Progenitor cell of endocrine pancreas (in vitro differentiated cells): ENCODE measurements at regions not wholly inside any gene's neighbourhood (a gene's known extent, or its start where the extent isn't known, plus 50 kb on each side); places are given as distances from the start of the nearest gene placed in this dataset.

Source experiments
- DNase-seq: peaks from one replicate; pipeline ENCODE4 v3.0.0; 2021; ENCODE audit warnings: low spot score; ENCODE audit not compliant: unreplicated experiment
- H3K27ac Mint-ChIP-seq: 2 replicates; pipeline ENCODE4 v1.8.0; 2021; ENCODE audit warnings: mild to moderate bottlenecking, moderate library complexity, mixed read lengths
- H3K27me3 Mint-ChIP-seq: 2 replicates; pipeline ENCODE4 v1.8.0; 2021; ENCODE audit warnings: mixed read lengths
- H3K36me3 Mint-ChIP-seq: 2 replicates; pipeline ENCODE4 v1.8.0; 2022; ENCODE audit warnings: mixed read lengths; ENCODE audit not compliant: insufficient read depth
- H3K4me1 Mint-ChIP-seq: 2 replicates; pipeline ENCODE4 v1.8.0; 2021; ENCODE audit warnings: low read depth, mixed read lengths
- H3K4me3 Mint-ChIP-seq: 2 replicates; pipeline ENCODE4 v1.8.0; 2021; ENCODE audit warnings: low read depth, mild to moderate bottlenecking, moderate library complexity, mixed read lengths
- H3K9me3 Mint-ChIP-seq: 2 replicates; pipeline ENCODE4 v1.8.0; 2021; ENCODE audit warnings: low read depth, mixed read lengths
- CTCF ChIP-seq: fragments of 200-600 bp; sonication (generic); IDR thresholded peaks from one replicate; pipeline ENCODE4 v1.5.0; 2021; ENCODE audit warnings: antibody characterized with exemption, mild to moderate bottlenecking; ENCODE audit not compliant: unreplicated experiment

- Mint-ChIP-seq H3K9me3 (no peaks in the 10 kb centered on the region), H3K27me3 (no peaks in the 10 kb centered on the region), H3K36me3 (no peaks in the 10 kb centered on the region), H3K4me3 (no peak overlapping the region), H3K4me1 (no peaks in the 10 kb centered on the region), H3K27ac (no peak overlapping the region)
- DNase-seq, result no peak
- no peak for TF ChIP-seq CTCF
These were observed 156.6 kb upstream of the CNTNAP2 start for GRCh38 chr7:145959981-145960380.

- Mint-ChIP-seq H3K36me3 (no peaks in the 10 kb centered on the region), H3K27ac (no peak overlapping the region), H3K9me3 (no peaks in the 10 kb centered on the region), H3K4me1 (no peaks in the 10 kb centered on the region), H3K4me3 (no peak overlapping the region), H3K27me3 (no peaks in the 10 kb centered on the region)
- no peak for DNase-seq
- no peak for TF ChIP-seq CTCF
These were observed 159.3 kb upstream of the CNTNAP2 start for GRCh38 chr7:145957160-145957890.

GRCh38 chr7:145951566-145951965, 165.0 kb upstream of the CNTNAP2 start:
- Mint-ChIP-seq H3K9me3 (peaks cover 4% of the 10 kb centered on the region), H3K27me3 (no peaks in the 10 kb centered on the region), H3K4me3 (no peak overlapping the region), H3K36me3 (no peaks in the 10 kb centered on the region), H3K27ac (no peak overlapping the region), H3K4me1 (no peaks in the 10 kb centered on the region)
- DNase-seq, result no peak
- no peak for TF ChIP-seq CTCF

GRCh38 chr7:145928937-145929336, 187.7 kb upstream of the CNTNAP2 start:
- no peak overlapping the region for H3K27ac Mint-ChIP-seq

GRCh38 chr7:145919712-145920111, 196.9 kb upstream of the CNTNAP2 start:
- peaks cover 14% of the 10 kb centered on the region for H3K9me3 Mint-ChIP-seq

More at GRCh38 chr7:145928937-145929336, 187.7 kb upstream of the CNTNAP2 start:
- H3K27me3 Mint-ChIP-seq, result no peaks in the 10 kb centered on the region
- H3K4me1 Mint-ChIP-seq, result no peaks in the 10 kb centered on the region
- H3K9me3 Mint-ChIP-seq, result no peaks in the 10 kb centered on the region
- DNase-seq, result no peak
- TF ChIP-seq CTCF, result no peak
- H3K36me3 Mint-ChIP-seq, result no peaks in the 10 kb centered on the region
- H3K4me3 Mint-ChIP-seq, result no peak overlapping the region

More at GRCh38 chr7:145919712-145920111, 196.9 kb upstream of the CNTNAP2 start:
- no peak overlapping the region for H3K4me3 Mint-ChIP-seq
- no peak for TF ChIP-seq CTCF
- H3K27ac Mint-ChIP-seq, result no peak overlapping the region
- DNase-seq, result no peak
- no peaks in the 10 kb centered on the region for H3K36me3 Mint-ChIP-seq
- no peaks in the 10 kb centered on the region for H3K27me3 Mint-ChIP-seq
- peaks cover 2% of the 10 kb centered on the region for H3K4me1 Mint-ChIP-seq
